Astrocyte (in vitro differentiated cells and primary cell): ENCODE measurements at regions not wholly inside any gene's neighbourhood (a gene's known extent, or its start where the extent isn't known, plus 50 kb on each side); places are given as distances from the start of the nearest gene placed in this dataset.

Source experiments
- DNase-seq: peaks from one replicate; pipeline ENCODE4 v3.0.0-alpha.2; 2010; ENCODE audit warnings: low read depth
- FAIRE-seq: peaks from 2 replicates; lab custom pipeline; 2011; peaks lifted over from hg19 to GRCh38; lab: Jason Lieb, UNC
- H2AFZ ChIP-seq: 2 replicates; pipeline ENCODE4 v1.6.0; 2012; ENCODE audit warnings: low read depth, low read length, inconsistent platforms
- H3K27ac ChIP-seq: 2 replicates; pipeline ENCODE4 v1.5.1; 2011; ENCODE audit warnings: low read depth, low read length, inconsistent platforms
- H3K27me3 ChIP-seq: 2 replicates; pipeline ENCODE4 v1.6.0; 2011; ENCODE audit warnings: low read length, inconsistent platforms; ENCODE audit not compliant: insufficient read depth
- H3K36me3 ChIP-seq: 2 replicates; pipeline ENCODE4 v1.5.1; 2011; ENCODE audit warnings: low read length, inconsistent platforms; ENCODE audit not compliant: insufficient read depth
- H3K4me1 ChIP-seq: 2 replicates; pipeline ENCODE4 v1.5.1; 2011; ENCODE audit warnings: low read length, inconsistent platforms; ENCODE audit not compliant: insufficient read depth
- H3K4me2 ChIP-seq: 2 replicates; pipeline ENCODE4 v1.6.0; 2012; ENCODE audit warnings: low read length, inconsistent platforms
- H3K4me3 ChIP-seq: 2 replicates; pipeline ENCODE4 v1.5.1; 2011; ENCODE audit warnings: low read depth, mild to moderate bottlenecking, low read length, inconsistent platforms; ENCODE audit not compliant: insufficient read depth
- H3K79me2 ChIP-seq: 2 replicates; pipeline ENCODE4 v1.6.0; 2012; ENCODE audit warnings: mild to moderate bottlenecking, low read length, inconsistent platforms; ENCODE audit not compliant: insufficient read depth
- H3K9ac ChIP-seq: 2 replicates; pipeline ENCODE4 v1.6.0; 2012; ENCODE audit warnings: mild to moderate bottlenecking, low read length, inconsistent platforms
- H3K9me3 ChIP-seq: 2 replicates; pipeline ENCODE4 v1.5.1; 2012; ENCODE audit warnings: low read depth, mild to moderate bottlenecking, low read length, inconsistent platforms; ENCODE audit not compliant: insufficient read depth
- H4K20me1 ChIP-seq: 2 replicates; pipeline ENCODE4 v1.6.0; 2012; ENCODE audit warnings: low read length, inconsistent platforms; ENCODE audit not compliant: insufficient read depth
- H3K27ac Mint-ChIP-seq: one replicate; pipeline ENCODE4 v1.8.0; 2021; ENCODE audit warnings: mild to moderate bottlenecking, mixed read lengths; ENCODE audit not compliant: unreplicated experiment
- H3K27me3 Mint-ChIP-seq: one replicate; pipeline ENCODE4 v1.8.0; 2021; ENCODE audit warnings: low read depth, mixed read lengths; ENCODE audit not compliant: unreplicated experiment
- H3K36me3 Mint-ChIP-seq: one replicate; pipeline ENCODE4 v1.8.0; 2021; ENCODE audit warnings: low read depth, mixed read lengths; ENCODE audit not compliant: unreplicated experiment
- H3K4me1 Mint-ChIP-seq: one replicate; pipeline ENCODE4 v1.8.0; 2021; ENCODE audit warnings: low read depth, mixed read lengths; ENCODE audit not compliant: unreplicated experiment
- H3K4me3 Mint-ChIP-seq: one replicate; pipeline ENCODE4 v1.8.0; 2021; ENCODE audit warnings: mild to moderate bottlenecking, moderate library complexity, mixed read lengths; ENCODE audit not compliant: unreplicated experiment
- H3K9me3 Mint-ChIP-seq: one replicate; pipeline ENCODE4 v1.8.0; 2021; ENCODE audit warnings: mild to moderate bottlenecking, mixed read lengths; ENCODE audit not compliant: unreplicated experiment
- EZH2 ChIP-seq: IDR thresholded peaks from 2 replicates; pipeline ENCODE4 v1.6.1; 2012; ENCODE audit warnings: mild to moderate bottlenecking, low read length, inconsistent platforms; ENCODE audit not compliant: insufficient read depth
- TF ChIP-seq, protein P1 (sequence below): IDR thresholded peaks from 2 replicates; pipeline ENCODE4 v1.5.1; 2011; ENCODE audit warnings: low read depth, mild to moderate bottlenecking, inconsistent platforms, low read length, moderate library complexity; ENCODE audit not compliant: insufficient read depth

DNA sequence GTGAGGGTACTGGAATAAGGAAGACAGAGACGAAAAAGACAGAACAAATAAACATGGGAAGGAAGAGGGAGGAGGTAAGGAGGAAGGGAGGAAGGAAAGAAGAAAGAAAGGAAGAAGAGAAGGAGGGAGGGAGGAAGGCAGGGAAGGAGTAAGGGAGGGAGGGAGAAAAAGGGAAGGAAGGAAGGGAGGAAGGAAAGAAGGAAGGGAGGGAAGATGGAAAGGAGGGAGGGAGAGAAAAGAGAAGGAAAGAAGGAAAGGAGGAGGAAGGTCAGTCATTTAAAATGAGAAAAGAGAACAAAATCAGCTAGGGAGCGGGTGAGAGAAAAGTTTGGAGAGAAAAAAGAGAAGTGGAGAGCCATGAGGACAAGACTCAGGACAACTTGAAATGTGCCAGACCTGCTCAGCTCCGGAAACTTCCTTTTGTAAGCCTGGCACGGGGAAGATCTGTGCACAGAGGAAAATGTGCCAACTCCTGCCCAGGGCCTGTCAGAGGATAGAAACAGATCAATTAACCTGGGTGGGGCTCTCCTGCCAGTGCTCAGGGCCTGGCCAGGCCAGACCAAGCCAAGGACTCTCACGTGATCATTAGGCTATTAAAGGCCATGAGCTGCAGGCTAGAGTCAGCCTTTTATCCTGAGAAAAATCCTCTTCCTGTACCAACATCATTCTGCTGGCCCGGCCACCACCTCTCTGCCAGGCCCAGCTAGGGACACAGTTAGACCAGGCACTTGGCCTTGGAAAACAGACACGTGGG is 50.1 kb upstream of the BCL6 start:
- DNase-seq (no peak), FAIRE-seq (no peak)
- Mint-ChIP-seq H3K4me1 (no peaks in the 10 kb centered on the region), H3K36me3 (no peaks in the 10 kb centered on the region), H3K27ac (no peak overlapping the region), H3K4me3 (no peak overlapping the region), H3K27me3 (peaks cover 22% of the 10 kb centered on the region), H3K9me3 (peaks cover 3% of the 10 kb centered on the region)
- H4K20me1 ChIP-seq = no peaks in the 10 kb centered on the region
- no peaks in the 10 kb centered on the region for H3K9me3 ChIP-seq
- no peak overlapping the region for H3K27ac ChIP-seq
- H3K4me1 ChIP-seq = no peaks in the 10 kb centered on the region
- H3K27me3 ChIP-seq = no peaks in the 10 kb centered on the region
- TF ChIP-seq, protein P1, sequence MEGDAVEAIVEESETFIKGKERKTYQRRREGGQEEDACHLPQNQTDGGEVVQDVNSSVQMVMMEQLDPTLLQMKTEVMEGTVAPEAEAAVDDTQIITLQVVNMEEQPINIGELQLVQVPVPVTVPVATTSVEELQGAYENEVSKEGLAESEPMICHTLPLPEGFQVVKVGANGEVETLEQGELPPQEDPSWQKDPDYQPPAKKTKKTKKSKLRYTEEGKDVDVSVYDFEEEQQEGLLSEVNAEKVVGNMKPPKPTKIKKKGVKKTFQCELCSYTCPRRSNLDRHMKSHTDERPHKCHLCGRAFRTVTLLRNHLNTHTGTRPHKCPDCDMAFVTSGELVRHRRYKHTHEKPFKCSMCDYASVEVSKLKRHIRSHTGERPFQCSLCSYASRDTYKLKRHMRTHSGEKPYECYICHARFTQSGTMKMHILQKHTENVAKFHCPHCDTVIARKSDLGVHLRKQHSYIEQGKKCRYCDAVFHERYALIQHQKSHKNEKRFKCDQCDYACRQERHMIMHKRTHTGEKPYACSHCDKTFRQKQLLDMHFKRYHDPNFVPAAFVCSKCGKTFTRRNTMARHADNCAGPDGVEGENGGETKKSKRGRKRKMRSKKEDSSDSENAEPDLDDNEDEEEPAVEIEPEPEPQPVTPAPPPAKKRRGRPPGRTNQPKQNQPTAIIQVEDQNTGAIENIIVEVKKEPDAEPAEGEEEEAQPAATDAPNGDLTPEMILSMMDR = no peak
- no peak for TF ChIP-seq EZH2
- no peak overlapping the region for H3K4me2 ChIP-seq
- H3K36me3 ChIP-seq = no peaks in the 10 kb centered on the region
- no peaks in the 10 kb centered on the region for H3K79me2 ChIP-seq
- no peak overlapping the region for H3K4me3 ChIP-seq
- H2AFZ ChIP-seq = no peak overlapping the region
- no peak overlapping the region for H3K9ac ChIP-seq

DNA sequence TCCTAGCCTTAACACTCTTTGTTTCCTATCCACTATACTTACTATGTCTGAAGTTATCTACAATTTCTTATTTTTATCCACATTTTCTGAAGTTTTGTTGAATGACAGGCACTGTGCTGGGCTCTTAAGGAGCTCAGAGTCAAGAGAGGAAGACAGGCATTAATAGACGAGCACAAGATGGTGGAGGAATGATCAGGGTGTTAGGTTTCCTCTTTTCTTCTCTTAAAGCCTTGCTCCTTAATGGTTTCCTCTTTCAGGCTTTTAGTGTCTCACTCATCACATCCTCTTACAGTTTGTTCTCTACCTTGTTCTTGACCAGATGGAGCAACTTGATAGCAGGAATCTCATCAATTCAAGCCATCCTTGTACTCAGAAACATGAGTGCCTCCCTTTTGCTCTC is 52.9 kb upstream of the BCL6 start:
- TF ChIP-seq, protein P1 = no peak
- no peak for TF ChIP-seq EZH2
- Histone ChIP-seq H3K9ac (no peak overlapping the region), H3K4me3 (no peak overlapping the region), H3K4me2 (no peak overlapping the region), H4K20me1 (no peaks in the 10 kb centered on the region), H3K79me2 (no peaks in the 10 kb centered on the region), H2AFZ (no peak overlapping the region), H3K4me1 (no peaks in the 10 kb centered on the region), H3K27ac (no peak overlapping the region), H3K36me3 (no peaks in the 10 kb centered on the region), H3K9me3 (no peaks in the 10 kb centered on the region), H3K27me3 (no peaks in the 10 kb centered on the region)
- FAIRE-seq (no peak), DNase-seq (no peak)
- Mint-ChIP-seq H3K36me3 (no peaks in the 10 kb centered on the region), H3K4me3 (no peak overlapping the region), H3K27me3 (peaks cover 28% of the 10 kb centered on the region), H3K27ac (no peak overlapping the region), H3K9me3 (peaks cover 3% of the 10 kb centered on the region), H3K4me1 (no peaks in the 10 kb centered on the region)
